Transverse colon (tissue), 4 donors: ENCODE measurements at regions not wholly inside any gene's neighbourhood (a gene's known extent, or its start where the extent isn't known, plus 50 kb on each side); places are given as distances from the start of the nearest gene placed in this dataset.

Experiments
- POLR2A ChIP-seq: fragments of 450-650 bp; IDR thresholded peaks from one replicate; pipeline ENCODE4 v1.6.1; 2016; ENCODE audit warnings: antibody characterized with exemption, mild to moderate bottlenecking, moderate library complexity
- POLR2AphosphoS5 ChIP-seq, 3 donors: sonication (generic); formaldehyde crosslinking; IDR thresholded peaks; one replicate each; pipeline ENCODE4 v1.6.1; 2016; ENCODE audit warnings: antibody characterized with exemption in 3 of 3
- TF ChIP-seq, protein P1 (sequence below), 5 experiments: fragments of 200-600 bp in 3 of 5; fragments of 450-650 bp in 2 of 5; sonication (generic) in 3 of 5; IDR thresholded peaks; 1 replicate in 2 of 5; 2 replicates in 3 of 5; pipeline ENCODE4 v1.5.1; 2016 to 2017; ENCODE audit warnings: antibody characterized with exemption in 5 of 5, inconsistent platforms in 3 of 5, mild to moderate bottlenecking in 2 of 5, moderate library complexity in 1 of 5

DNA sequence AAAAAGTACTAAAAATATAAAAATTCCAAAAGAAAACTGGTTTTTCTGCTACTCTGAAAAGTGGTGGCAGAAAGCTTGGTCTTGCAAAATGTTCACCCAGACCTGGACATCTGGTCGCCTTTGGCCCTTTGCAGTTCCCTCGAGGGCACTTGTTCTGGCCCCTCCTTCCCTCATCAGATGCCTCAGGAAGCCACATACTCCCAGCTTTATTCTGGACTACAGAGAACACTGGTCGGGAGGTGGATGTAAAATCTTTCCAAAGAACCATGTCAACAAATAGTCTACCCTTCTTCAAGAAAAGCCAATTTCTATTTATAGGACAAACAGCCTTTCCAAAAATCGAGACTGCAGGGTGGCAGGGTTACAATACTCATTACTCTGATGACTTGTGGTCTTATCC is 726.1 kb downstream of the TNS3 start:
- no peak for TF ChIP-seq POLR2A
- TF ChIP-seq POLR2AphosphoS5 (IDR thresholded peaks at IDR 0.05), result no peak
- TF ChIP-seq, protein P1, sequence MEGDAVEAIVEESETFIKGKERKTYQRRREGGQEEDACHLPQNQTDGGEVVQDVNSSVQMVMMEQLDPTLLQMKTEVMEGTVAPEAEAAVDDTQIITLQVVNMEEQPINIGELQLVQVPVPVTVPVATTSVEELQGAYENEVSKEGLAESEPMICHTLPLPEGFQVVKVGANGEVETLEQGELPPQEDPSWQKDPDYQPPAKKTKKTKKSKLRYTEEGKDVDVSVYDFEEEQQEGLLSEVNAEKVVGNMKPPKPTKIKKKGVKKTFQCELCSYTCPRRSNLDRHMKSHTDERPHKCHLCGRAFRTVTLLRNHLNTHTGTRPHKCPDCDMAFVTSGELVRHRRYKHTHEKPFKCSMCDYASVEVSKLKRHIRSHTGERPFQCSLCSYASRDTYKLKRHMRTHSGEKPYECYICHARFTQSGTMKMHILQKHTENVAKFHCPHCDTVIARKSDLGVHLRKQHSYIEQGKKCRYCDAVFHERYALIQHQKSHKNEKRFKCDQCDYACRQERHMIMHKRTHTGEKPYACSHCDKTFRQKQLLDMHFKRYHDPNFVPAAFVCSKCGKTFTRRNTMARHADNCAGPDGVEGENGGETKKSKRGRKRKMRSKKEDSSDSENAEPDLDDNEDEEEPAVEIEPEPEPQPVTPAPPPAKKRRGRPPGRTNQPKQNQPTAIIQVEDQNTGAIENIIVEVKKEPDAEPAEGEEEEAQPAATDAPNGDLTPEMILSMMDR (IDR thresholded peaks at IDR 0.05), result no peak
